ENCODE measurements at regions not wholly inside any gene's neighbourhood (a gene's known extent, or its start where the extent isn't known, plus 50 kb on each side); places are given as distances from the start of the nearest gene placed in this dataset.

DNA sequence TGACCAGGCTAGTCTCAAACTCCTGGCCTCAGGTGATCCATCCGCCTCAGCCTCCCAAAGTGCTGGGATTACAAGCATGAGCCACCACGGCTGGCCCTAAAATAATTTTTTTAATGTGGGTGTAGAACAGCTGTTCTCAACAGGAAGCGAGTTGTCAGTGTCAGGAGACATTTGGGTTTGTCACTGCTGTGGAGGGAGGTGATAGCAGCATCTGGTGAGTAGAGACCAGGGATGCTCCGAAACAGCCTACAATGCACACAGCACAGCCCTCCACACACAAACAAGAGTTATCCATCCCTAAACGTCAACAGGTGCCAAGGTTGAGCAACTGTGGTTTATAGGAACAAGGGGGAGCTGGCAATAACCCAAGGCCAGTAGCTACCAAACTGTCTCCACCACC lies 243.4 kb upstream of the STS start:
- no peak for DNase-seq

DNA sequence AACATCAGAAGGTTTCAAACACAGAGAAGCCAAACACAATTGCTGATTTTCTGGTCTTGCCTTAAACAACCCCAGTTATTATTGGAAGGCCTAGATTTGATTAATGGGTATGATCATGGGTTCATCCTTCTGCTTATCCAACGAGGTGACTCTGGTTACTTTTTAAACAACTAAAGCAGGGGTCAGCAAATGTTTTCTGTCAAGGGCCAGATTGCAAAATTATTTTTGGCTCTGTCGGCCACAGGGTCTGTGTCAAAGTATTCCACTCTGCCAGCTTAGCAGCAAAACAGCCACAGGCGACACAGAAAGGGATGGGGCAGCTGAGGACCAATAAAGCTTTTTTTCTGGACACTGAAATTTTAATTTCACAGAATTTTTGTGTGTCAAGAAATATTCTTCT lies 249.1 kb upstream of the STS start:
- DNase-seq = no peak

DNA sequence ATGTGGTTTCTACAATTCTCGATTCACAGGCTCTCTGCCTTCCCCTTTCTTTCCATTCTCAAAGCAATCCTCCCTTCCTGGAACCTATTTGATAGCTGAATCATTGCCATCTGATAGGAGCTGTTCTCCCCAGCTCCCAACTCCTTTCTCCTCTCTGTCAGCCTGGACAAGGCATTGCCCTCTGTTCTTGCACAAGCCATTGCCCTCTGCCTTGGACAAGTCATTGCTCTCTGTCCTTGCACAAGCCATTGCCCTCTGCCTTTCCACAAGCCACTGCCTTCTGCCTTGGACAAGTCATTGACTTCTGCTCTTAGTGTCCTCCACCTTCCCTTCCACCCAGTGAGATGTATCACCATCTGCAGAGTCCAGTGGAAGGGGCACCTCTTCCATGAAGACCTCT lies 256.1 kb upstream of the STS start:
- no peak for DNase-seq

GRCh38 chrX:6890544-6891261 lies 256.8 kb upstream of the STS start:
- no peak for DNase-seq

DNA sequence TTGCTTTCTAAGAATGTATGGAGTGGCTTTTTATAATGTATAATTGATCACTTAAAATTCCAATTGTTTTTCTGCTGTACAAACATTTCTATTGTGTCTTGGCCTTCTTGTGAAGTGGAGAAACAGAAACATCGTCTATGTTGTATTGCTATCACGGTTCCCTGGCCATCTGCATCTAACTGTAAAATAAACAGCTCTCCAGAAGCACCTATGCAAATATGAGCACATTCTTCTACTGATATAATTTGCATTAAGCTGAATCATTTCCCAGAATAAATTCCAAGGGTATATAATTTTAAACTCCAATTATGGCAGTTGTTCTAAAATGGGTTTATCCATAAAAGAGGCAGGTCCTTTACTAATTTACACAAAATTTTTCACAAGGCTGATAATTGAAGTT lies 261.6 kb upstream of the STS start:
- DNase-seq = no peak

DNA sequence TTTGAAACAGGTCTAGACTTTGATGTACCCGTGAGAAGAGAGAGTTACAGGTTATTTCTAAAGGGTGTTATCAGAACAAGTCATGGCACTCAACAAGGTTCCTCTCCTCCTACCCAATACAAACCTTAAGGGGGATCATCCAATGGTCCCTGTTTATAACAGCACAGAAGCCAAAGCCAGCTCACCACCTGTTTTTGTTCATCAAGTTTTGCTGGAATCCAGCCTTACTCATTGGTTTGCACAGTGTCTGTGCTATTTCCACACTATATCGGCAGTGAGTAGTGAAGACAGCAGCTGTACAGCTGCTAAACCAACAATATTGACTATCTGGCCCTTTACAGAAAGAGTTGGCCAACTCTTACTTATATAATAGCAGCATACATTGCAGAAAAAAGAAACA lies 262.1 kb upstream of the STS start:
- no peak for DNase-seq

DNA sequence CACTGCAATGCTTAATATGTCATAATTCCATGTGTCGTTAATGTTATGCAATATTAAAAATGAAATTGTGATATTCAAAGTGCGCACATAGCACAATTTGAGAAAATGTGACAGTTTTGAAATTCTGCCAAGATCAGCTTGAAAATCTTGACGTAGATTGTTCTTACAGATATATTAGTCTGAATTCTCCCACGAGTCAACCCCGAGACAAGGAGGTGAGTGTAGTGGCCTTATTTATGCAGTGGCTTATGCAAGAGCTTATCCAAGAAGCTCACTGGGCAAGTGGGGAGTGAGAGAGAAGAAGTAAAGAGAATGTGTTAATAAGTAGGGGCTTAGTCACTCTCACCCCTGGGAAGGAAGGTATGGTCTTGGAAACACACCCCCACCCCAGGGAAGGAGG lies 286.1 kb upstream of the STS start:
- DNase-seq = no peak

- DNase-seq = no peak
Observed at GRCh38 chrX:6857749-6858148, 289.8 kb upstream of the STS start.

GRCh38 chrX:6856471-6856870 lies 291.0 kb upstream of the STS start:
- DNase-seq = no peak

DNA sequence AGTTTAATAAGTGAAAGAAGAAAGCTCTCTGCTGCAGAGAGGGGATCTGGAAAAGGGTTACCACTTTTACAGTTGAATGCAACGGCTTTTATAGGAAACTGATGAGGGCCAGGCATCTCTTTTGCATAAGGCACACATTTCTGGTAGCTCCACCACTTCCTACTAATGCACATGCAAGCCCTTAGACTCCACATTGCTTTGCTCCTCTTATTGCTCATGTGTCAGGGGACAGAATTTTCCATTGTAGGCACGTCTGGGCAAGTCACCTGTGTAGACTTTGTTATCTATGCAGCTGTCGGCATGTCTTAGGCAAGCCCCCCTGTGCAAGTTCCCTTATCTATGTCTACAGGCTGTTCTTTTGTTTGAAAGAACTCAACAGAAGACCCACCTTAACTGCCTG lies 294.6 kb upstream of the STS start:
- no peak for DNase-seq

DNA sequence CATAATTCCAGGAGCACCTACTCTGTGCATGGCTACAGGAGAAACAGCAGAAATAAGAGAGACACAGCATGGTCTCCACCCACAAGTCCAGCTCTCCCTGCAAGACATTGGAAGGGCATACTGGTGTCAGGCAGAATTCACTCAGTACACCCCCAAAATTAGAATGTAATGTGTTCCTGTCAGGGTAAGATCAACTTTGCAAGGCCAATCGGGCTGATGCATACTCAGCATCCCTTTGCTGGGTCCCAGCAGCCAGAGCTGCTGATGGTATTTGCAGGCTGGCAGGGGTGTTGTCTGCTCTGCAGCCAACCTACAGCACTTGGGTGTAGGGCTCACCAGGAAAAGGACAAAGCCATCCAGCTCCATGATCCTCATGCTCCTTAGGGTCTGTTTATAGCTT lies 295.4 kb upstream of the STS start:
- DNase-seq = no peak

- DNase-seq = no peak
Observed at GRCh38 chrX:6851140-6851539, 296.4 kb upstream of the STS start.

DNA sequence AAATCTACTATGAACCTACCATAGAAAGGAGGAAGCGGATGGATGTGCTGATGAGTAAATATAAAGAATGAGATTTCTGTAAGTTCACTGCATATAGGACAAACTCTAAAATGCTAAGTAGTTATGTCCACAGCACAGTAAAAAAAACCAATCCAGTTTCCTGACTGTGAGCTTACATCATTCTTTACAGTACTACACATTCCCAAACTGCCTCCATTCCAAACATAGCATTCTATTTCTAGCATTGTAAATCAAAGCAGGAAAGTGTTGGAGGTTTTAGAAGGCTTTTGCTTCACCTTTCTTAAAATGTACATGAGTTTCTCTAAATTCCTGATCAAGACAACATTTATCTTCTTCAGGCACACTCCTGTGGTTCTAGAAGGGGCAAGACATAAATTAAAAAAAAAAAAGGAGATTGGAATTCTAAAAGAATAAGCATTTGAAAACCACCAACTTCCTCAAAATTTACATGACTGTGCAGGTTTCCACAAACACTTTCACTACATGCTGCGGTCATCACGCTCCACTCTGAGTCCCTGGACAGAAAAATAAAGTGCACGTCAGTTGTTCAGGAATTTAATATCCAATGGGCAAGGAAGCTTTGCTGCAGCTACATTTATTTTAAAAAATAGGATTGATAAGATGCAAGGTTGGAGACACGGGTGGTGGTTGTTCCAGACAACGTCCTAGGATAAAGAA lies 297.6 kb upstream of the STS start:
- no peak for DNase-seq

GRCh38 chrX:6832619-6833018 lies 297.7 kb upstream of the VCX3A start:
- DNase-seq = no peak

DNA sequence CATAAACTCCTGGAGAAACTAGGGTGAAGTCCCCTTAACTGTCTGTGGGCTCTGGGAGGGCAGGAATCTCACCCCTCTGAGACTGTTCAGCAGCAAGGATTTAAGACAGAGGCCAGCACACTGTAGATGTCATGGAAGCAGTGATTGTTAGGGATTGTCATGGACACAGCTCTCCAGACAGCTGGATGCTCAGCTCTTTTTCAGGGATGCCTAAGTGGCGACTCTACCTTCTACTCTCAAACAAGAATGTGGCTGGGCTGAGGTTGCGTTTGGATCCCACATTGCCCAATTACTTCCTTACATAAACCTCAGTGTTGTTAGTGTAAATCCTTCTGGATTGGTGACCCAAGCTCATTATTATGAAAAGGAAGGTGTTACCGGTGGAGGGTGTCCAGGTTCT lies 291.9 kb upstream of the VCX3A start:
- no peak for DNase-seq

DNA sequence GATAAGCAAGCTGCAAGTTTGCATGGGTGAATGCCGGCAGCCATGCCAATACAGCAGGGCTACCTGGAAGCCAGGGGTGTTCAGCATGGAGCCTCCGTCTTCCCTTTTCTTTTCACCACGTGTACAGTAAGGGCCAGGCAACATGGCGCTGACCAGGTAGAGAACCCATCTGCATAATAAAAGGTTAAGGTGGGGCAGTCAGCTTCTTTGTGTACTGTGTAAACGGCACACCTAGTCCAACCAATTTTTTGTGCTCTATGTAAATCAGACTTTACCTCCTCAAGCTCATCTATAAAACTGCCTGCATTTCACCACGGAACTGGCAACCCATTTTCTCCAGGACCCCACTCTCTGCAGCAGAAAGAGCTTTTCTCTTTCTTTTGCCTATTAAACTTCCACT lies 286.8 kb upstream of the VCX3A start:
- DNase-seq = no peak

DNA sequence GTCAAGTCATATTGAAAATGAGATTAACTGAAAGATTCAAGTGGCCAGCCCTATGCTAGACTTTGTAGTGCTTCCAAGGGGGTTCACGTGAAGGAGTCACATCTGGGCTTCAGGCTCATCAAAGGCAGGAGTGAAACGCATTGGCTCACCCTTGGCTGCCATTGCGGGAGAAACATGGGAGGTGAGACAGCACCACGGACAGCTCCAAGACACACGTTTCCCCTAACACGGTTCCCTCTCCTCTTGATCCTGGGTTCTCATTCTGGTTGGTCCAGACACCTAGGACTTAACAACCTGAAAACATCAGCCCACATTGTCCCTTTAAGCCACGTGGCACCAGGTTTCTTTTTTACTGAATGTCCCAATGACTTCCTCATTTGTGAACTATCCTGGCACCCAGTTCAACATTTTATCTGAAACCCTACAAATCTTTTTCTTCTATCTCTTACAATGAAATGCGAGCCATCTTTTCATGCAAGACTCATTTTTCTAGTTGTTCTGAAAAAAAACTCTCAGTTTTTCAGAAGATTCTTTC lies 279.0 kb upstream of the VCX3A start:
- DNase-seq = no peak

DNA sequence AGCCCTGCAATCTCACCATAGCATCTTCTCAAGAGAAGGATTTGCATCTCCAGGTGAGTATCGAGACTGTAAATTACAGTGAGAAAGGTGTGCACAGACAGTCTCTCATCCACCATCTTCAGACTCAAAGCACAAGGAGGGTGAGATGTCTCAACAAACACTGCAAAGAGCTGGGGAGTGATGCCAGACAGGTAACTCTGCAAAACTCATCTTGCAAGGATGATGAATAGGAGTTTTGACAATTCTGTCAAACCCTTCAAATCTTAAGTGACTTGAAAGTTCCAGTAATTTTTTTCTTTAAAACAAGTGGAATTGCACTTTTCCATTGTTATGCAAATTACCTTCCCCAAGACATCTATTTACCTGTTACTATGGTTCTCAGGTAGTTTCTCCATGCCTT lies 277.2 kb upstream of the VCX3A start:
- DNase-seq = no peak

DNA sequence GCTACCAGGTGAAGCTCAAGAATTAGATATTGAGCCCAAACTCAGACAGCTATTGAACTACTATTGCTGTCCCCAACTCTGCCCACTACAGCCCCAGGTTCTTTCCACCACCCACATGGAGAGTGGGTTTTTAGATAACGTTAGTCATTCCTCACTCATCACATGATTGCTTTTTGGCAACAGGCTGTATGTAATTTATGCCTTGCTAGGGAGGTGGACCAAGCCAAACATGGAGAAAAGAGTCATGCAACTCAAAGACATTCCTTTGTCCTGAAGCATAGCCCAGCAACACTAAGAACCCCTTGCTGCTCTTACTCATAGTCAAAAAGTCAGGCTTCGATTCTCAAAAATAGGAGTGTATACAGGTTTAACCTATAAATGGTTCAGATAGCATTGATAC lies 275.9 kb upstream of the VCX3A start:
- no peak for DNase-seq

DNA sequence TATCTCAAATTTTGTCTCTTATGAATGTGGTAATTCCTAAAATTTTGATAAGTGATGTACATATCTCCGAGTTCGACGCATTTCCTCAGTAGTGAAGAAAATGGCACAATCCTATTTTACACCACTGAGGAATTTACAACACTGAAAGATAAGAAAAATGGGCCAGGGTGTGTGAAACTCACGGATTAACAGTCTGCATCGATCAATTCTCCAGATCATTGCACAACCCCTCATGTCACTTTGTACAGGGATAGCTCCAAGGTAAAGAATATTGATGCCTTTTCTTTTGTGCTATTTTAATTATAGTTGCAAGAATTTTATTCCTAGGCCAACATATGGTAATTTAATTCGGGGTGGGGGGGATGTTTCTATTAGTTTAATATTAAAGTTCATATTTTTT lies 268.7 kb upstream of the VCX3A start:
- DNase-seq = no peak

- no peak for DNase-seq
Observed at GRCh38 chrX:6793000-6793399, 258.1 kb upstream of the VCX3A start.

- no peak for DNase-seq
Observed at GRCh38 chrX:6783912-6784311, 249.0 kb upstream of the VCX3A start.

GRCh38 chrX:6782831-6783230 lies 247.9 kb upstream of the VCX3A start:
- DNase-seq = no peak

DNA sequence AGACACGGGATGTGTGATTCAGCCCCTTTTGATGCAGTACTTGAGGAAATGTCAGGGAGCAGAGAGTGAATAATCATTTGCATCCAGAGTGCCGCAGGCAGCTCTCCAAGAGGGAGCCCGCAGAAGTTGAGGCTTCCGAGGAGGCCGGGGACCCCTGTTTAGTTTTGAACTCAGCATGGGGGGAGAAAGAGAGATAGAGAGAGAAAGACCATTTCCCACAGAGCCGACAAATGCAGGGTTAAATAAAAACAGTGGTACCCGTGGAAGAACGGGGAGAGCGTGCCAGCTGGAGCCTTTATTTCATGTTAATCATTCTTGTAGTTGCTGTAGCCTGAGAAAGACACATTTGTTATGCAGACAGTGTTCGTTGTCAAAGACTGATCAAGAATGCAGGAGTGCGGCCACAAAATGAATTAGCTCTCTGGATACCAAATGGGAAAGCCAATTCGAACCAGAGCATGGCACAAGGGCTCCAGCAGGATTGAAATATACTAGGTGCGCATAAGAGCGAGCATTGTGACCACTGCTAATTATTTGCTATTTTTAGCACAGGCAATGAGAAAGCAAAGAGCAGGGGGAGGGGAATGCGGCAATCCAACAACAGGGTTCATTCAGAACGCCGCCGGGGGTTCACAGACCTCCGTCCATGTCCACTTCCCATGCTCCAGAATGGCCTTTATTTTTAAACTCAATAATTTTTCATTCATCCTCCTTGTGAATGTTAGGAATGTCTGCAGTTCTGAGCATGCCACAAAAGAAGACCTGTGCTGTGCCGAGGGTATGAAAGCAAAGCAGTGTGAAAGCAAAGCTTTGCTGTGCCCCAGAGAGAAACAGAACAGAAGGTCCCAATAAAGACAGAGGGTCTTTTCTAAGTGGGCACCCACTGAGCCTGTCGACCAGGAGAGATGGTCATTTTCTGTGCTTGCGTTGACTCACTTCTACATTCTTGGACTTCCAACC lies 243.9 kb upstream of the VCX3A start:
- DNase-seq = no peak

All from GF-D8 (cell line).